Body of pancreas (tissue), 4 donors: ENCODE measurements at regions not wholly inside any gene's neighbourhood (a gene's known extent, or its start where the extent isn't known, plus 50 kb on each side); places are given as distances from the start of the nearest gene placed in this dataset.

Experiments
- CTCF ChIP-seq, 7 experiments: fragments of 450-650 bp in 4 of 7; fragments of 200-600 bp in 3 of 7; sonication (generic) in 3 of 7; IDR thresholded peaks; one replicate each; pipeline ENCODE4 v1.5.1; 2016 to 2019; ENCODE audit warnings: antibody characterized with exemption in 7 of 7
- POLR2A ChIP-seq, 3 donors: fragments of 450-650 bp; IDR thresholded peaks; one replicate each; pipeline ENCODE4 v1.6.1; 2016; ENCODE audit warnings: antibody characterized with exemption in 3 of 3, mild to moderate bottlenecking in 2 of 3

GRCh38 chr20:52469128-52469527, 277.5 kb upstream of the ZFP64 start:
- TF ChIP-seq CTCF (IDR thresholded peaks at IDR 0.05): no peak
- no peak for TF ChIP-seq POLR2A (IDR thresholded peaks at IDR 0.05)
